ENCODE measurements at regions not wholly inside any gene's neighbourhood (a gene's known extent, or its start where the extent isn't known, plus 50 kb on each side); places are given as distances from the start of the nearest gene placed in this dataset.
"Not testable (repeated sequence)": the region's sequence is repeated elsewhere in the genome, so short reads cannot be mapped to it uniquely, and the experiment has no call there.

DNA sequence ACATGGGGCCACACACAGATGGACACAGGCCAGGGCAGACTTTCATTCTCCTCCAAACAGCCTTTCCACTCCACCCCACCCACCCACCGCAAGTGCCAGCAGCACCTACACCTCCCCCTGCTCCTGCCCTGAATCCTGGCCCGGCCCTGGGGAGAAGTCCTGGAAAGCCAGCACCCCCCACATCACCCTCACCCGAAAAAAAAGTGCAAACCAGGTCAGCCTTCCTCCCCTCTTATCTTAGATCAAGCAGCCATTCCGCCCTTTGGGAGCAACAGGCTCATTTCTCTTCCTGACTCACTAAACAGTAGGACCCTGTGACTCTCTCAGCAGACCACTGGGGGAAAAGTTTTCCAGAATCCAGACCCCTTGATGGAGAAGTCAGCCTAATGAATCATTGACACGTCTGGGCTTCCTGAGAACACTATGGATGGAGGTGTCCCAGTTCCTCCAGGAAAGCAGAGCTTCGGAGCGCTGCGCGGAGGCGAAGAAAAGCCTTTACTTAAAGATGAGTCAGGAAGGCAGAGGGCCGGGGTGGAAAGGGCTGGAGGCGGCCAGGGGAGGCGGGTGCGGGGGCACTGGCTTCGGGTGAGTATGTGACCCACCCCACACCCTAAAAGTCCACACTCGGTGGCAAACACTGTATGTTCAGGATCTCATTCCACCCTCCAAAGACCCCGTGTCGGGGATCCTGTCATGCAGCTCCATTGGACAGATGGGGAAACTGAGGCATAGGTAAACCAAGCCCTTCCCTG lies 588.7 kb downstream of the MATN1 start:
- no peak for DNase-seq (ENCODE audit: low spot score)

DNA sequence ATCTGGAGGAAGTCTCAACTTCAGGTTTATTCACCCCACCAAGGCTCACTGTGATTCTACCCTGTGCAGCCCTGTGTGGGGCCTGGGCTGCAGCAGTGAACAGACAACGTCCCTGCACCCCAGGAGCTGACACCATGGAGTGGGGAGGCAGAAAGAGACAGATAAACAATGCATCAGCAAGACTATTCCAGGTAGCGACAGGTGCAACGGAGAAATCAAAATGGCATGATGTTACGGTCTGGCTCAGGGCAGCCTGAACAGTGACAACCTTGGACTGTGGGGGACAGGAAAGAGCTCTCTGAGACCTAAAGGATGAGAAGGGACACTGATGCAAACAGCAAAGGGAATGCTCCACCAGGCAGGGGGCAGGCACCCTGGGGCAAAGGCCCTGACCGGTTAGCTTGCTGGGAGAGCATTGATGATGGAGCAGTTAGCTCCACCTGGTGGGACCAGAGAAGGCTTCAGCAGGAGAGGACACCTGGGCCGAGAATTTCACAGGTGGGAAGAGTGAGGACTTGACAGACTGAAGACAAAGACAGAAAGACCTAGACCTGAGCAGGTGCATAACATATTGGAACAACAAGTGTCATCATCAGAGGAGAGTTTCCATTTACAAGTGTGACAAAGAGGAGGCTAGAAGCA lies 589.9 kb downstream of the MATN1 start:
- DNase-seq (ENCODE audit: low spot score): no peak
- FAIRE-seq: no peak

More for the DNA sequence above, 588.7 kb downstream of the MATN1 start:
- FAIRE-seq: no peak

DNA sequence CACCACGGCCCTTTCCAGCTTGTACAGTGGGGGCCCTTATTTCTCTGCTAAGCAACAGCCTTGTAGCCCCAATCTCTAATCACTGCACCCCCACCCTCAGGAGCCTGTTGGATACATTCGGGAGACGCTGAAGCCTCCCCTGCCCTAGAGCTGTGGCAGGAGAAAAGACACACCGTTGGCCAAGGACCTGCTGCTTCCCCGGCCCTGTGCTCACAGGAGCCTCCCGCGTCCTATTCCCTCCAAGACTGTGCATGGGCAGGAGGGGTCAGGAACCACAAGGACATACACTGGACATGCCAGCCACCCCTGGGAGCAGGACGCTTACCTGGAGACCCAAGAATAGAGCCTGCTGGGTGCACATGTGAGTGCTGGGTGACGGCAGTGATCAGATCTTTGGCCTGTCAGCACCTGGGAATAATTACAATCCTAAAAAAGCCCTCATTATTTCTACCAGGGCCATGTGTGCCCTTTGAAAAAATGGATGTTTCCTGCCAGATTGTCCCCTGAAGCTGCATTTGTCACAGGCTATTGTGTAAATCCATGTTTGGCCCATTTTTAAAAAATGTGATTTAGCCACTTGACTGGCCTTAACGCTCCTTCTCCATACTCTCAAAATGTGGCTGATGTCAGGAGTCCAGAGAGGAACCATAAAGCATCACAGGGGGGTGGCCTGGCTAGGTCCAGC lies 590.6 kb downstream of the MATN1 start:
- DNase-seq (ENCODE audit: low spot score) (no peak), FAIRE-seq (no peak)

DNA sequence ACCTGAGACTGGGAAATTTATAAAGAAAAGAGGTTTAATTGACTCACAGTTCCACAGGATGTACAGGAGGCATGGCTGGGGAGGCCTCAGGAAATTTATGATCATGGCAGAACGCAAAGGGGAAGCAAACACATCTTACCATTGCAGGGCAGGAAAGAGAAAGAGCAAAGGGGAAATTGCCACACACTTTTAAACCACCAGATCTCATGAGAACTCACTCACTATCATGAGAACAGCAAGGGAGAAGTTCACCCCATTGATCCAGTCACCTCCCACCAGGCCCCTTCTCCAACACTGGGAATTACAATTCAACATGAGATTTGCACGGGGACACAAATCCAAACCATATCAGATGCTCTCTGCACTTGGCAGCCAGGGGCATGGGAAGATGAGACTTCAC lies 592.8 kb downstream of the MATN1 start:
- not testable (repeated sequence) for FAIRE-seq; DNase-seq (ENCODE audit: low spot score)

DNA sequence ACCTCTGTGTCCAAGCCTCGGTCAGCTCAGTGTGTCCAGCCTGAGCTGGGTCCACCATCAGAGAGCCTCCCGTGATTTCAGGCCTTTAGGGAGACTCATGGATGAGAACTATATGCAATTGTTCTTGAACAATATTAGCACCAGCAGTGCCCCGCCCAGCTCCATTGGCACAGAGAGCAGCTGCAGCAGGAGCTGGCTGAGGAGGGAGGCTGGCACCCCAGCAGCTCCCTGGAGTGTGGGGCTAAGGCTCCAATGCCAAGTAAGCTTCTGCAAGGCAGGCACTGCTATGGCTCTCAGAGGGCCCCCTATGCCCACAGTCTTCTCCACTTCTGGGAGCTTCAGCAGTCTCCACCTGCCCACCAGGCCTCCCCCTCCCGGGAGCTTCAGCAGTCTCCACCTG lies 593.3 kb downstream of the MATN1 start:
- FAIRE-seq: no peak
- no peak for DNase-seq (ENCODE audit: low spot score)

DNA sequence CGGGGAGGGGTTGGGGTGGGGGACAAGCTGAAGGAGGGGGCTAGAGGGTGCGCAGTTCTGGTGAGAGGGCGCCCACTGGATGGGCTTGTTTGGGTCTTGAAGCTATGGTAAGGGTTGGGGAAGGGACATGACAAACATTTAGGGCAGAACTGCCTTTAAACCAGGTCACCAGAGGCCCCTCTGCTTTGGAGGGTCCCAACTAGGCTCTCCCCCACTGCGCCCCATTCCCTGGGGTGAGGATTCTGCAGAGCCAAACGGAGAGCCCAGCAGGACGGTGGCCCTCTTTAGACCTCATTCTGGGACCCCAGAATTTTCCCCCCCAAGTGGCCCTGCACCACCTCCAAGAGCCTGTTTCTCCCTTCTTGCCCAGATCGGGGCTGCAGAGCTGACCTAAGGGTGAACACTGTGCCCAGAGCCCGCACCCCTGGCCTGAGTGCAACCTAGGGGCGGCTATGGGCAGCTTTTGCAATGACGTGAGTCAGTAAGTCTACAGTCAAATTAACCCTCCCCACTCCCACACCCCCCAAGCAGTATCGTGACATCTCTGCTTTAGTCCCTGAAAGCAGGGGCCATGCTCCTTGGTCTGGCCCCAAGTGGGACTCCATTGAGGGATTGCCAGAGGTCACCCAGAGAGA lies 593.8 kb downstream of the MATN1 start:
- FAIRE-seq: no peak
- DNase-seq (ENCODE audit: low spot score): no peak

DNA sequence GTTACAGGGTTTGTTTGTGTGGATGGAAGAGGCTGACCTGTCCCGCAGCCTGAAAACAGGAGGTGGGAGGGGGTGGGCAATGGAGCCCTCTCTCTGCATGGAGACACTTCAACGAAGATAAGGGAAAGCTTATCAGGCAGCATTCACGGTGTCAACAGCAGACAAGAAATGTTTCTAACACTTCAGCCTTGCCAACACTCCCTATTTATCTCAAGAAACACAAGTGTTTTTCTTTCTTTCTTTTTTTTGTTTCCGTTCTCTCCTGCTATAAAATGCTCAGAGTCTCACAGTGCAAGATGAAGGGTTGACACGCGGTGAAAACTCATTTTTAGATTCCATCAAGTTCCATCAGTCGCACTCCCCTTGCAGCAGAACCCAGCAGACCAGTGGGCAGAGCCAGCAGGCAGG lies 594.4 kb downstream of the MATN1 start:
- no peak for FAIRE-seq
- DNase-seq (ENCODE audit: low spot score): no peak

DNA sequence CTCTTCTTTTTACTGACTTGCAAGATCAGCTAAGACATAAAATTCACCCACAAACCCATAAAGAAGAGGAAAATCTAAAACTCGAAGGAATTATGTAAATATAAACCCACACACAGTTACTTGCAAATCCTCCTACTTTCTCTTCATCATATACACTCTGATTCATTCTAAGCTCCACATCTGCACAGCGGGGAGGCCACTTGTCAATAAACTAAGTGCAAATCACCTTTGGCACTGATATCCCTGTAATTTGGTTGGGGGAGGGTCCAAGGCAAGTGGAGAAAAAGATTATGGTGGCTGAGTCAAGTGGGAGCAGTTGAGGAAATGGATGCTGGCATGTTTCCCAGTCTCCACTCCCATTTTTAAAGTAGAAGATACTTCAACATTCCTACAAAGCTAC lies 596.5 kb downstream of the MATN1 start:
- DNase-seq (ENCODE audit: low spot score) (no peak), FAIRE-seq (no peak)

DNA sequence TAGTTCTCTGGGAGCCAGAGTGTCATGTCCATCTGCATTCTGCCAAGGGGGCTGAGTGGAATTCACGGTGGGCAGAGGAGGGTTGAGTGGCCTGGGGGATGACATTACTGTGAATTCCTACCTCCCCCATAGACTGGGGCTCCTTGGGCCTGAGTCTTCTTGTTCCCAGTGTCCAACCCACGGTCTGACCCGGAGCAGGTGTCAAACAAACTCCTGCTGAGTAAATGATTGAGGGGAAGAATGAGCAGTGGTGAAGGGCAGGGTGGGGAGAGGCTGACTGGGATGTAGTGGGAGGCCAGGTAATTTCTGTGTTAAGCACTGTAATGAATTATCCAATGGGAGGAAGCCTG lies 597.6 kb downstream of the MATN1 start:
- FAIRE-seq: no peak
- DNase-seq (ENCODE audit: low spot score): no peak

DNA sequence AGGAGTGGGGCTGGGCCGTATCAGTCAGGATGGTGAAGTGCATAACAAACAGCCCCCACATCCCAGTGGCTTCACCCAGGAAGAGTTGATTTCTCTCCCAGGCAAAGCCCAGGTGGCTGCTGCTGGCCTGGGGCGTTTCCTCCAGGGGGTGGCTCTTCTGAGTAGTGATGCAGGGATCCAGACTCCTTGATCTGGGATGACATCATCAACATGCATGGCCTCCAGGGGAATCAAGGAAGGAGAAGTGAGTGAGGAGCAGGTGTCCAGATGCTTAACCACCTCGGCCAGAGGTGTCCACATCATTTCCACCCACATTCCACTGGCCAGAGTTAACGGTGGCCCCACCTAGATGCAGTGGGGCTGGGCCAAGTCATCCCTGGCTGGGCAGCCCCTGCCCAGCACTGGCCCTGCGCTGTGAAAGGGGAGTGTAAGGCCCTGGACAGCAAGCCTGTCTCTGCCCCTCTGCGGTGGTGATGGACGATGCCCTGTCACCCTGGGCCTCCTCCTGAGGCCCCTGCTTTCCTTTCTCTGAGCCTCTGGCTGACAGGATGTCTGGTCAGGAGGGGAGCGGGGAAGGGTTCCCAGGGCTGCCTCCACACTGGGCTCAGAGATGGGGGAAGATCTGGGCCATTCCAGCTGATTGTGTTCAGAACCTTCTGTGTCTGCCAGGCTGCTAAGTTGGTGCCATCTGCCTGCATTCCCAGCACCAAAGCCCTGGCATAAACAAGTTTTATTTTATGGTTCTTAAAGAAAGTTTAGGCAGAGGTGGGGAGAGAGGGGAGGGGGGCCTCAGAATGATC lies 598.2 kb downstream of the MATN1 start:
- no peak for DNase-seq (ENCODE audit: low spot score)
- no peak for FAIRE-seq

DNA sequence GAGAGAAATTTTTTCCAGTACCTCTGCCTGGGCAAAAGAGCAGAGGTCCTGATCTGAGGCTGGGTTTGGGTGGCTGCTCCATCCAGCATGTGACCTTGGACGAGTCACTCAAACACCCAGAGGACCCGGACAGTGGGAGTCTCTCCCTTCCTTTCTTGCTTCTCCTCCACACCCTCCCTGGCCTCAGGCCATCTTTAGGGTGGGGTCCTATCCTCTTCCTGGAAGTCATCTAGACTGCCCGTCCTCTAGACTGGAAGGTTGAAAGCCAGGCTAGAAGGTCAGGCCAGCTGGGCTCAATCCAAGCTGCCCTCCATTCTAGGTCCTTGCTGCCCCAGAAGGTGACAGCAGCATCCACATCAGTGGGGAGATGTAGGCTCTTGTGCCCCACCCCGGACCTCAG lies 599.5 kb downstream of the MATN1 start:
- DNase-seq (ENCODE audit: low spot score): no peak
- FAIRE-seq: no peak

DNA sequence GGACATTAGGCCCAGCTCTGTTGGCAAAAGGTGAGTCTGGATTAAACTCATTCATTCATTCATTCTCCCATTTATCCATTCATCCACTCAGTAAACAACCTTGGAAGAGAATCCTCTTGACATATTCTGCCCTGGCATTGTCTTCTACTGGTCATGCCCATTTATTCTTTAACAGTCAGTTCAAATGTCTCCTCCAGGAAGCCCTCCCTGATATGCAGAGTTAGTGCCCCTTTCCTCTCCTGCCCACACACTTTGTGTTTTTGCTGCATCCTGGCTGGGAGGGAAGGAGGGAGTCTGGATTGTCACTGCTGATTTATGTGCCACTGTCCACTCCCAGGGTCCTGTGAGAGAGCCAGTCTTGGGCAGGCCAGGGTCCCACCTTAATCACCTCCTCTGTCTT lies 600.3 kb downstream of the MATN1 start:
- DNase-seq (ENCODE audit: low spot score) (no peak), FAIRE-seq (no peak)

DNA sequence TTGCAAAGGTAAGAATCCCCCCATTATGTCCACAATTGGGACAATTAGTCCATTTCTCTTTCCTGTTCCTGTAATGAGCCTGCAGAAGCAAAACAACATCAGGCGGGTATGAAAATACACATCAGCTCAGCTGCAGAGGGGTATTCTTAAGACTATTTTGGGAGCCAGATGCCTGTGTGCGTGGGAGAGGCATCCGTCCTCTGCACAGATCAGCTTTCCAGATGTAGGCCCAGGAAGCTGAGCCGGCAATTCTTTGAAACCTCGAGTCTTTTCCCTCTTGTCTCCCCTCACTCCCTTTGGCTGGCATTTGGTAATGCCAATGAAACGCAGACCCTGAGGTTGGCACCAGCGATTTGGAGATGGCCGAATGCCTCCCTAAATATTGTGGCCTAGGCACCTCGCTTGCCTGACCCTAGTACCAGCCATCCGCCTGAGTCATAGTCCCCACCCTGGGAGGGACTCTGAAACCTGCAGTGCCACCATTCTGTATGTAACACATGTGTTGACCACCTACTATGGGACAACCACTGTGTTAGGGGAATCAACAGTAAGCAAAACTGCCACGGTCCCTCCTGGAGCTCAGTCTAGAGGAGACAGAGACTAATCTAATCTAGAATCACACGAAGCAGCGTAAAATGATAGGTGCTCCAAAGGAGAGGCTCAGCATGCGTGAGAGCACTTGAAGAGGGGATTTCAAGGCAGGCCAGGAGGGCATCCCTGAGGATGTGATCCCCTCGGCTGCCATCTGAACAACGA lies 603.0 kb downstream of the MATN1 start:
- DNase-seq (ENCODE audit: low spot score) (no peak), FAIRE-seq (no peak)

DNA sequence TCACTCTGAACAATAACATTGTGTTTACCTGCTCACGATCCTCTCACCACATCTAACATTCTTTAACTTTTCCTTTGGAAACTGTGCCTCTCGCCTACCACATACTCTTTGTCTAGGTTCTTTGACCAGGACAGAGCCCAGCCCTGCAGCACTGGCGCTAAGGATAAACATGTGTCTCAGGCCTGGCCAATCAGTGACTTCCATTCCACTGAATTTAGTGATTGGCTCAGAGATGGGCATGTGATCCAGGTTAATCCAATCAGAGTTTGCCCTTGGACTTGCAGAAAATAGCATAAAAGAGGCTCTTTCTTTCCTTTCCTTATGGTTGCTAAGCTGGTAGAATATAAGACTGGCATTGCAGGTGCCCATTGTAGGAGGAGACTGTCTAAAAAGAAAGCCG lies 605.7 kb downstream of the MATN1 start:
- no peak for DNase-seq (ENCODE audit: low spot score)
- no peak for FAIRE-seq

DNA sequence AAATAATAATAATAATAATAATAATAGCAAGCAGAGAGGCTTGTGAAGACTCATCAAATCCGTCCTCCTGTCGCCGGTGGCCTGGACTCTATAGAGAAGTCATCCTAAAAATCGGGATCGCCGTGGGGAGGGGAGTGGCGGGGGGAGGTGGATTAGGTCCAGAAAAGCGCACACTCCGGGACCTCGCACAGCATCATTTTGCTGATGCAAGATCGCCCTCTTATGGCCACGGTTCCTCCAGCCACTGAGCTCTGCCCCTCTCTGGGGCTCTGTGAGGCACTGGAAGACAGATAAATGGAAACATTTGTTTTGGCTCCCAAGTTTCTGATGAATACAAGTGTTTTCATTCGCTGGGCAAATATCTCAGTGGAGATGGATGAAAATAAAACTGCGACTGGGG lies 612.0 kb downstream of the MATN1 start:
- FAIRE-seq: no peak
- DNase-seq (ENCODE audit: low spot score): no peak

DNA sequence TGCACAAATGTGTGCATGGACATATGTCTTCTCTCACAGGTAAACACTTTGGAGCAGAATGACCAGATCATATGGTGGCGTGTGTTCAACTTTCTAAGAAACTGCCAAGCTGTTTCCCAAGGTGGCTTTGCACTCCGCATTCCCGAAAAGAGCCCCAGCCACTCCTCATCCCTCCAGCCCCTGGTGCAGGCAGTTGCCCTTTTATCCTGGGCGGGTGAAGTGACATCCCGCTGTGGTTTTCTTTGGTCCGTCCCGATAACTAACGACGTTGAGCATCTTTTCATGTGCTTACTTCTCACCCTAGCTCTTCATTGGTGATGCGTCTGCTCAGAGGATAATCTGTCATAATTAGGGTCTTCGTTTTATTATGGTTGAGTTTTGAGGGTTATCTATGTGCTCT lies 612.5 kb downstream of the MATN1 start:
- DNase-seq (ENCODE audit: low spot score) (no peak), FAIRE-seq (no peak)

DNA sequence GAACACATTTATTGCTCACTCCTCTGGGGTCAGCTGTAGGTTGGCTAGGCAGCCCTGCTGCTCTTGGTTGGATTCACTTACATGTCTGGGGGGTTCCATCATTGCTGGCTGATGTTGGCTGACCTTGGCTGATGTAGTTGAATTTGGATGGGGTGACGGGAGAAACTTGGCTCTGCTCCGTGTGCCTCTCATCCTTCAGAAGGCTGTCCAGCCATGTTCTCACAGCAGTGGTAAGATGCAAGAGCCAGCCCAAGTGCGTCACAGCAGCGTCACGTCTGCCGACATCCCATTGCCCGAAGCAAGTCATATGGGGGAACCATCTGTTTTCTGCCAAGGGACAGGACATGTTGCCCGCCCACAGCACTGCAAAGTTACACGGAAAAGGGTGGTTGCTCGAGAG lies 613.5 kb downstream of the MATN1 start:
- FAIRE-seq (no peak), DNase-seq (ENCODE audit: low spot score) (no peak)

DNA sequence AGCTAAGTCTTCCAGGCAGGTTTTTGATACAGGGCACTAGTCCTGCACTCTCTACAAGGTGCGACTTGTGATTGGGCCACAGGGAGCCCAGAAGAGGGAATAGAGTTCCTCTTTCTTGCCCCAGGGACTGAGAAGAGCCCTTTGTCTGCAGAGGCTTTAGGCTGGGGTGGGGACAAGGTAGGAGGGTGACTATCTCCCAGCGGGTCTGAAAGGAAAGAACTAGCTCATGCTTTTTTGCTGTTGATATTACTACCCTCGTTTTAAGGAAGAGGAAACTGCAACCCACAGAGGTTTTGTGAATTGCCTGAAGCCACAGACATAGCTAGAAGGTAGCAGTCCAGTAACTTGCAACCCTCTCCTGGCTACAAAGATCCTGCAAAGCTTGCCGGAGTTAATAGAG lies 615.2 kb downstream of the MATN1 start:
- DNase-seq (ENCODE audit: low spot score): no peak
- FAIRE-seq: no peak

DNA sequence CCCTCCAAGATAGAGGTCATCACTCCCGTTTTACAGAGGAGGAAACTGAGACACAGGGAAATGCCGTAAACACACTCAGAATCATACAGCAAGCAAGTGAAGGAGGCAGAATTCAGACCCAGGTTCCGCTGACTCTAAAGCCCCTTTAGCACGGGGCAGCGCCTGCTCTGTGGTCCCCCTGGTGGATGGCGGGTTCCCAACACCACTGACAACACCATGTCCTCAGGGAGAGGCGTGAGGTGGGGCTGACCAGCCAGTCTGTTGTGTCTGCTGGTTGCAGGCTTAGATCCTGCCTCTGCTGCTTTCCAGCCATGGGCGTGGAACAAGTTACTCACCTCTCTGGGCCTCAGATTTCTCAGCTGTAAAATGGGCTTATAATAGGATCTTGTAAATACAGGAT lies 617.3 kb downstream of the MATN1 start:
- DNase-seq (ENCODE audit: low spot score) (no peak), FAIRE-seq (no peak)

DNA sequence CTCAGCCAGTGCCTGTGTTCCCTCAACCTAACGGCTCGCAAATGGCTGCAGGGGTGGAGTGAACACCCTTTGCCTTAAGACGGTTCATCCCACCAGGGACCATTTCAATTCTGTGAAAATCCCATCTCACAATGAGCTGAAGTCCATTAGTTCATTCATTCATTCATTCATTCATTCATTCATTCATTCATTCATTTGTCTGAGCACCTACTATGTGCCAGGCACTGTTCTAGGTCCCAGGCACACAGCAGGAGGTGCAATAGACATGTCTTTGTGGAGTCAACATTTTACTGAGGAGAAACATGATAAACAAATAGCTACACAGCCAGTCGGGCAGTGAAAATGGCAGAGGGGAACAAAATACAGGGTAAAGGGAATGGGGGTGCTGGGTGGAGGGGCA lies 618.8 kb downstream of the MATN1 start:
- DNase-seq (ENCODE audit: low spot score) (no peak), FAIRE-seq (no peak)

Data from RCC 7860 (cell line).